Neural progenitor cell (in vitro differentiated cells): ENCODE measurements at regions not wholly inside any gene's neighbourhood (a gene's known extent, or its start where the extent isn't known, plus 50 kb on each side); places are given as distances from the start of the nearest gene placed in this dataset.

Experiments used
- CTCF ChIP-seq: fragments of 200-600 bp; sonication (generic); IDR thresholded peaks from 2 replicates; pipeline ENCODE4 v1.5.1; 2017; ENCODE audit warnings: antibody characterized with exemption, mild to moderate bottlenecking
- EZH2 ChIP-seq: fragments of 200-600 bp; sonication (generic); IDR thresholded peaks from 2 replicates; pipeline ENCODE4 v1.6.1; 2017; ENCODE audit warnings: antibody characterized with exemption, mild to moderate bottlenecking, moderate library complexity

GRCh38 chr2:217694291-217694690 is 308.5 kb downstream of the TNS1 start:
- TF ChIP-seq CTCF = no peak
- no peak for TF ChIP-seq EZH2
